Fibroblast of peridontal ligament (primary cell): ENCODE measurements at regions not wholly inside any gene's neighbourhood (a gene's known extent, or its start where the extent isn't known, plus 50 kb on each side); places are given as distances from the start of the nearest gene placed in this dataset.

Experiments
- DNase-seq: peaks from one replicate; pipeline ENCODE4 v3.0.0-alpha.2; 2010; ENCODE audit errors: extremely low read depth

DNA sequence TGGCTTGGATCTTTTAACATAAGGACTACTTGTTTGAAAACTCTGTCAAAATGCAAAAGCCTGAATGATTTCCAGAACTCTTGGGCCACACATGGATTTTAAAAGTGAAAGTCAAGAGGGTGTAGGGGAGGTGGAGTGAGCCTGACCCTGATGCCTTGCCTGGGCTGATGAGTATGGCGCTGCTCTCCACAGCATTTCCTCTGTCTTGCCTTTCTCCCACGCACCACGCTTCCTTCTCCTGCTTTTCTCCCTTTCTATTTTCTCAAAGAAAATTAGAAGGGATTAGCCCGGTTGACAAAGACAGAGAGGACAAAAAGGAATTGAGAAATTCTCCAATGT lies 207.0 kb upstream of the CCDC68 start:
- DNase-seq, result no peak

DNA sequence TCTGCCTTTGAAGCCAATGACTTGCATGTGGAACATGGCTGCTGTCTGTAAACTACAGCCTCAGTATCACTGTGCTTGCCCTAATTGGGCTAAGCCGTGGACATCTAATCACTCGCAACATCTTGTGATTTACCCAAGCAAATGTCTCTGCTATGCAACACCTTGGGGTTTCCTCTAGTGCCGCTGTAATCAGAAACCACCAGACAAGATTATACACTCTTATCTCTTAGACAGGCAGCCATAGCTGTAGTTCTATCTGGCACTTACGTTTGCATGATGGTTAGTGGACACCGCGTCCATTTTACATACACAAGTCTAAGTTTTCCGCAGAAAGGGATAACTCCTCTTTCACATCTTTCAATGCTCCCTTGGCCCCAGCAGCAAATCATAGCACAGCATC lies 204.3 kb upstream of the CCDC68 start:
- DNase-seq, result no peak

DNA sequence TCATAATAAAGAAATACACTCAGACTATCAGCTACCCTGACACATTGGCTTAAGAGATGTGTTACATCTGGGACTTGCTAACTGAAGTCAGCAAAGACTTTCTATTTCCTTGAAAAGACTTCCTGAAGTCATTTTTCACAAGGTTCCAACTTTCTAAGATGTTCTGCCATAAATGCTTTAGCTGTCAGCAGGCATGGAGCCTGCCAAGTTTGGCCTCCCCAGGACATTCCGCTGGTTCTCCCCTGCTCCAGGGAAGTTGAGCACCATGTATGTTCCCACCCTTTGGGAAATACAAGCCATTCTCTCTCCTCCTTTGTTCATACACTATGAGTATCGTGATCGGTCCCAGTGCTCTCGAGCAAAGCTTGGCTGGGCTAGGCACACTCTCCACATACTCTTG lies 202.7 kb upstream of the CCDC68 start:
- DNase-seq, result no peak

DNA sequence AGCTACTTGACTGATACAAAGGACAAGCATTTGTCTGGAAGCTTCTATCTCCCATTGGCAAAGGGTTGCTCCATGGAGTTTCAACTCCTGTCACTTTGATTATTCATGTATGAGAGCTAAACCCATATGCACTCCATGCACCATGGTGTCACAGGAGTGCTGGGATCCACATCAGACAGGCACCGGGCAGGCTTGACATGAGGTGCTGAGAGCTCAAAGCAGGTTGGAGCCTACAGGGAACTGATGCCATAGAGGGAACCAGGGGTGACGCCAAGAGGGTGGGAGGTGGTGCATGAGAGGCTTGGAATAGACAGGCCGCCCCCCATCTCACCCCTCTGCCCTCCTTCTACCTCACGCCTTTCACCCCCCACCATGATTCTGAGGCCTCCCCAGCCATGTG lies 199.8 kb upstream of the CCDC68 start:
- DNase-seq, result no peak

DNA sequence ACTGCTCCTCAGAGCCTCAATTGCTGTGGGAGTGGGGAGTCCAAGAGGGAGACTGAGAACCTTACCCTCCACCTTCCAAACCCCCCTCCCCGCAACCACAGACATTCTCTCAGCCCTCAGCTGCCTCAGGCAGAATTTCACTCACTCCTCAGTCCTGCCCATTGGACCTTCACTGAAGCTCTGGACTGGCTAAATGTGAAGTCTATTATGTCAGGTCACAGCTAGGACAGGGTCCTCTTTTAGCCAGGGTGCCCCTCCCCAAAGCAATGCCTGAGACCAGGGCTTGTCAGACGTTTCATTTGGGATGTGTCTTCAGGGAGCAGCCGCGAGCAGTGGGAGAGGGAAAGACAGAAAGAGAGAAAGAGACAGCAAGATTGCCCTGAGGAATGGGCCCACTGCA lies 199.3 kb upstream of the CCDC68 start:
- DNase-seq, result no peak

DNA sequence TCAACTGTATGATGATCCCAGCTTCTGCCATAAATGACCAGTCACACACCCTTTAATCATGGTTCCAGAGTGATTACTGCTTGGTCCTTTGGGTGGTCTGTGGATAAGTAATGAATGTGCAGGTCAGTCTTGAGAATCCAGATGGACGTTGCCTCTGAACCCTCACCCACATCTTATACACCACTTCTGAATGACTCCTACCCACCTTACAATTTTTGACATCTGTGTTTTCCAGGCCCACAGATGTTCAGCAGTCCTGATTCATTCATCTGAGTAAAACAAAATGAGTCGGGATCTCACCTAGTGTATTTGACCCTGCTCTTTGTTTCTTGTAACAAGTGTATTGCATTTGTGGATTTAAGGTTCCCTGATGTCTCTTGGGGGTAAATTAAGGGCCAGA lies 194.1 kb upstream of the CCDC68 start:
- no peak for DNase-seq

DNA sequence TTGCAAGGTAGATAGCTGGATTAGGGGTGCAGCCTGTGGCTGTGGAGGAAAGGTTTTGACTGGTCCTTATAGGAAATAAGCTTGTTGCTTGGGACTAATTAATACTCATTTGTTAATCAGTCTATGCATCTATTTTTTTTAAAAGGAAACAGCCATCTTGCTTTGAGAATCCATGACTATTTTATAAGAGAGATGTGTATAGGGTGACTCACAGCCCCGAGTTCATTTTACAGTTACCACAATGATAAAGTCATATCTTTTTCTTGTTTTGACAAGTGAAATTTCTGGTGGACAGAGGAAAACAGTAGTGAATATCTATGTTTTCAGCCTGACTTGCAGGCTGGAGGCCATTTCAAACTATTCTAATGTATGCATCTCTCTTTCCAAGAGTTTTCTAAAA lies 193.5 kb upstream of the CCDC68 start:
- DNase-seq, result no peak

DNA sequence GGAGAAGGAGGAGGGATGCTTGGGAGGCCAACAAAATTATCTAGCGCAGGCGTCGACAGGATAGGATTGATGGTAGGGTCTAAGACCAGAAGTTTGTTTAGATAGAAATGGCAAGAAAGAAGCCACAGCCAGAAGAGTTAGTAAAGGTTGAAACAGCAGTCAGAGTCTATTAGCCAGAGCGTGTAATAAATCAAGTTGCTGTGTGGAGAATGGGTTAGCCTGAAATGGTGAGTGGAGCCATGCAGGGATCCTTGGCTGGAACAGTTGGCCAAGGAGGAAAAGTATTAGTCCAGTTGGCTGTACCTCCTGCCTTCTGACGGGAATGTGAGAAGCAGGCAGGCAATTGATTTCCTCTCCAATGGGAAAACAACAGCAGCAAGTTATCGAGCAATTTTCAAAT lies 190.7 kb upstream of the CCDC68 start:
- no peak for DNase-seq

DNA sequence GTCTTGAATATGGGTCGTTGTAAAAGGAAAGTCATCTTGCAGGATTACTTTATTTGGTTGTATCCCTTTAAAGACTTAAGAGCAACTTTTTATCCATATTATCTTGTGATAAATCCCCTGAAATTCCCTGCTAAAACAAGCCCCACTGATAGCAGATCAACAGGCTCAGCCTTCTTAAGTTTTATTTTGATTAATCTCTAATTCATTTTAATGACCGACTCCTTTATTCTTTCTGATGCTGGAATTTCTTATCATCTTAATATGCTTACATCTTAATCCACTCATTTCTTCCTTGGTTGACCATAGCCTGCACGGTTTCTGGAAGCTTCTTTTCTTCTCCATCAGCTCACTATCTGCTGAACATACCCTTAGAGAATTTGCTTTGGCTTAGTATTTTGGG lies 188.5 kb upstream of the CCDC68 start:
- DNase-seq, result no peak

DNA sequence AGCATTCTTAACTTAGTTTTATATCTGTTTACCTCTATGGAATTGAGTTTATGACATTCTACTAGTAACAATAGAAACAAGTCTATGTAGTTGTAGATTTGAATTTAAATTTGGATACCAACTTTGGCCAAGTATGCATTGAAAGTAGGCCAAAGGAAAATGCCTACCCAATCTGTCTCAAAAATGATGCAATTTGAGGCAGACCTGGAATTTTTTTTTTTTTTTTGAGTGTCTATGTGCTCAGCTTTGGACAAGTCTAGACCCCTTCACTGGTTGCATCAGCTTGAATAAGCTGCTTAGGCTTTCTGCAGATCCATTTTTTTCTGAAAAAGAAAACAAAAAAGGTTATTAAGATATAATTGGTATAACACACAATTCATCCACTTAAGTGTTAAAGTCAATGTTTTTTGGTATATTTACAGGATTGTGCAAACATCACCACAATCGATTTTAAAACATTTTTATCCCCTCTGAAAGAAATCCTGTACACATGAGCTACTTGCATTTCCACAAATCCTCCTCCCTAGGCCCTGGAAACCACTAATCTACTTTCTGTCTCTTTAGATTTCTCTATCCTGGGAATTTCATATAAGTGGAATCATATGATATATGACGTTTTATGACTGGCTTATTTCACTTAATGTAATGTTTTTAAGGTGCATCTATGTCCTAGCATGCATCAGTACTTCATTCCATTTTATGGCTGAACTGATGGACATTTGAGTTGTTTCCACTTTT lies 185.1 kb upstream of the CCDC68 start:
- no peak for DNase-seq

DNA sequence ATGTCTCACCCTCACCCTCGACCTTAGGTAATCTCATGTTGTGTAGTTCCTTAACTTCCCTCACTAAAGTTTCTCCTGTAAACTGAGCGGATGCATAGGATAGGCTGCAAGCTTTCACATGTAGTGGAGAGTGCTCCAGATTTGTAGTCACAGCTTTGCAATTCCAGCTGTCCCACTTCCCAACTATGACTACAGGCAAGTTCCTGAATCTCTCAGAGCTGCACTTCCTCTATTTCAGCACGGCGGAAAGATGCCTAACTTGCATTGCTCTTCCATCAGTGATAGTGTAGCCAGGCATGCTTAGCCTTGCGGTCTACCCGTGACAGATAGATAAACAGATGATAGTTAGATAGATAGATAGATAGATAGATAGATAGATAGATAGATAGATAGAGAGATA lies 183.1 kb upstream of the CCDC68 start:
- DNase-seq, result no peak

DNA sequence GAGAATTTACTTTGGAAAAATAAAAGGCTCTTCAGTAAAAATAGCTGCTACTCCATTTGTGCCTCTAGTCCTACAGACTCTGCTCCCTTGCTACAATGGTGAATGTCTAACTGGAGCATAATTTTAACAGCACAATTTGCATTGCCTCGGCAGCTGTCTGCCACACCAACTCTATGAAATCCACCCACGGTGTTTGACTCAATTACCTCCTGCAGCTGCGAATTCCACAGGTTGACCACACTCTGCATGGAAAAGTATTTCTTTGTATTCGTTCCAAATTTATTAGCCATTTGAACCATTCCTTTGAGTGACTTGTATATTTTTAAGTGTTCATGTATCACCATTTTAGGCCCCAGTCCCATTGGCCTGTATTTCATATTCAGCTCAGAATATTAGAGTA lies 182.1 kb upstream of the CCDC68 start:
- DNase-seq, result no peak

DNA sequence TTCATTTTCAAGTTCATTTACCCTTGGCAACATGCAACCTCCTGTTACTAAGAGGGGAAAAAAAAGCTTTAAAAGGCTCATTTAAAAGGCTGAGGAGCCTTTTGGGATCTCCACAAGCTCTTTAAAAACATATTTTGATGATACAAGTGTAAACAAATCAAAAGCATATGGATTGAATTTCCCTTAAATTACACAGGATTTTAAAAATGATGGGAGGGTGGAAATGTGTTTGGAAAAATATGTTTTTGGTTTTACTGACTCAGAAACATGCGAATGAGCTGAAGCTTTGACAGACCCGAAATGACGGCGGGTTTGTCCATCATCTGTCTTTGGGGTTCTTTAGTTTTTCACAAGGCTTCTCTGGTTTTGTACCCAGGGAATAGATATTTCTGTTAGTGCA lies 180.6 kb upstream of the CCDC68 start:
- DNase-seq, result no peak

DNA sequence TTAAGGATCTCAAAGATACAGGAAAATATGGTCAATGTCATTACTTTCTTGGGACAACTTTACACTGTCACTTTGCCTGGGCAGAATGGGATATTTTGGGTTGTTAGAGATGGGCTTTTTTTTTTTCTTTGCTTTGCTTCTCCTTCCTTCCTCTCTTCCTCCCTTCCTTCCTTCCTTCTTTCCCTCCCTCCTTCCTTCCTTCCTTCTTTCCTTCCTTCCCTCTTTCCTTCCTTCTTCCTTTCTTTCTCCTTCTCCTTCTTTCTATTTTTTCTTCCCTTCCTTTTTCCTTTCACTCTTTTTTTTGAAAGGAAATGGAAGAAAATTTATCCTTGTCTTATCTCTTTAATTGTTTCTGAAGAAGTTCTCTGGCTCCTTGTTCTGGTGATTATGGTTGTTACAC lies 180.0 kb upstream of the CCDC68 start:
- no peak for DNase-seq

DNA sequence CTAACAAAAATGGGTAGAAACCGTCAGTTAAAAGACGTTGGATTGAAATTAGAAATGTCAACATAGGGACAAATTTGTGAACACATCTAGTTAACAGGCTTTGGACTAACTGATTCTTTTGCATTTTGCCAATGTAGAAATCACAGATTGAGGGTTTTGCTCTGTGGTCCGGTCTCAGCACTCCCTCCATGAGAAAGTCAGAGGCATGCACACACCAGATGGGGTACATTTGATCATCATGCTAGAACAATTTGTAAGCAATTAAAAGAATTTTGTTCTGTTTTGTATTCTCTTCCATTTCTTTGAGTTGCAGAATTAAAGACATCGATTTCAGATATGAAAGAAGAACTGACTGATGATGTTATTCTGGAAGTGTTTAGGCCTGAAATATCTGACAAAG lies 179.1 kb upstream of the CCDC68 start:
- DNase-seq, result no peak

DNA sequence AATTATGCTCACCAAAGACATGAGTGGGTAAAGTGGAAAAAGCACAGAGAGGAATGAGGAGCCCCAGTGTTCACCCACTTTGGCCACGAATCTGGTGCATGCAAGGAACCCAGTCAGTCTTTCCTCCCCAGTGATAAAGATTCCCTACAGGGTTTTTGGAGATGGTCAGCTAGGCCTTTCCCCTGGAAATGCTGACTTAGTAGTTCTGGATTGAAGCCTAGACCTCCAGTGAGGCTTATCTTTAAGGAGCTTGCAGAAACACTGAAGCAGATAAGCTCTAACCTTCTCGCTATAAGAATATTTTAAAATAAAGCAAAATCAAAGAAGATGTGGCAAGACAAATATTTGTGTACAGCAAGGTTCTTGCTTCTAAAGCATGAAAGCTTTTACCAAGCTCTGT lies 178.3 kb upstream of the CCDC68 start:
- DNase-seq, result no peak

DNA sequence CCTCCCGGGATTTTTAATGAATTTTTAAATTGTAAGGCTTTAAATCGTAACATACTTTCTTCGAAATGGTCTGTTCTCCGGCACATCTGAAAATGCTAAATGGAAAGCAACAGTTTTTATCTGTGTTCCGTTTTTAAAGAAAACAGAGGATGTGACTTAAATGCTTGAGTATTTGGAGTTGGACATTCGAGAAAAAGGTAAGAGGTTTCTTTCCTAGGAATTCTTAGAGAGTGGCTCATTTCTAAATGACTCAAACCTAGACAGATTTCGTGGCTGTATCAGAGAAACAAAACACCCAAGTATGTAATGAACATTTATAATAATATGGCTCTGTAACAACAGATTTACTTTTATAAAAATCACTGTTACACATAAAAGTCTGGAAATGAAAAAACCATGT lies 177.6 kb upstream of the CCDC68 start:
- DNase-seq, result no peak

DNA sequence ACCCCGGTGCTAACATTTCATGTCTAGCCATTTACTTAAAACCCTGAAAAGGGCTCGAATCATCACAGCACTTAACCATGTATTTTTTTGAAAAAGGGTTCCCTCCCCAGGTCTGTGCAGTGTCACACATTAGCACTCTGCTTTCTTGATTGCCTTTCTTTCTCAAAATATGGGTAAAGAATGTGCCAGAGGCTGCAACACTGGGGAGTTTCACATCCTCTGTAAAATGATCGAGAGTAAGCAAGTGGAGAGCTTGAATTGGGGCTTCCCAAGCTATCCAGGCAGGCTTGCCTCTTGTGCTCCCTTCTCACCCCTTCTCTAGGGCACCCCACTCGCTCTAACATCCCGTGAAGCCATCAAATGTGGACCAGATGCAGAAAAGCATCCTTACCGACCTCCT lies 177.0 kb upstream of the CCDC68 start:
- DNase-seq, result no peak

DNA sequence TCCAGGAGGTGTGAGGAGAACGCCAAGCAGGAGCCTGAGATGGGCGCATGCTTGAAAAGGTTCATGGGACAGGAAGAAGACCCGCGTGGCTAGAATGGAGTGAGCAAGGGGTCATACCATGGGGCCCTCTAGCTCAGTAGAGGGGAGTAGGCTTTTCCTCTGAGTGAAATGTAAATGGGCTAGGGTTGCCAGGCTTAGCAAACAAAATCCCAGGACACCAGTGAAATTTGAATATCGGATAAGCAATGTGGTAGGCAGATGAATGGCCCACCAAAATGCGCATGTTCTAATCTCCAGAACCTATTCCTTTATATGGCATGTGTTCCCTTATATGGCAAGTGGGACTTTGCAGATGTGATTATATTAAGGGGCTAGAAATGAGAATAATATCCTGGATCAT lies 174.1 kb upstream of the CCDC68 start:
- no peak for DNase-seq

DNA sequence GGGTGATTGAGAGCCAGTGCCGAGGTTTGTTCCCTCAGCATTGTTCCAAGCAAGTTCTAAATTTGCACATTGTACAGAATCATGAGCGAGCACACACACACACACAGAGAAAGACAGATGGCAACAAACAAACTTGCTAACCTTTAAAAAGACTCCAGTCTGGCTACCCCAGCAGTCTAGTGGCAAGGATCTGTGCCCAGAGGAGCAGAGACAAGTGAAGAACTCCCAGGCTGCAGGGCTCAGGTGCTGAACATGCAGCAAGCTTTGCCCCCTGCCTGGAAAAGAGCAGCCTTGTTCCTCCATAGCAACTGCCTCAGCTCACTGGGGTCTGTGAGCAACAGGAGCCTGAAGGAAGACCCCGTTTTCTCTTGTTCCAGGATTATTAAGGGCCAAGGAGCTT lies 169.2 kb upstream of the CCDC68 start:
- no peak for DNase-seq

DNA sequence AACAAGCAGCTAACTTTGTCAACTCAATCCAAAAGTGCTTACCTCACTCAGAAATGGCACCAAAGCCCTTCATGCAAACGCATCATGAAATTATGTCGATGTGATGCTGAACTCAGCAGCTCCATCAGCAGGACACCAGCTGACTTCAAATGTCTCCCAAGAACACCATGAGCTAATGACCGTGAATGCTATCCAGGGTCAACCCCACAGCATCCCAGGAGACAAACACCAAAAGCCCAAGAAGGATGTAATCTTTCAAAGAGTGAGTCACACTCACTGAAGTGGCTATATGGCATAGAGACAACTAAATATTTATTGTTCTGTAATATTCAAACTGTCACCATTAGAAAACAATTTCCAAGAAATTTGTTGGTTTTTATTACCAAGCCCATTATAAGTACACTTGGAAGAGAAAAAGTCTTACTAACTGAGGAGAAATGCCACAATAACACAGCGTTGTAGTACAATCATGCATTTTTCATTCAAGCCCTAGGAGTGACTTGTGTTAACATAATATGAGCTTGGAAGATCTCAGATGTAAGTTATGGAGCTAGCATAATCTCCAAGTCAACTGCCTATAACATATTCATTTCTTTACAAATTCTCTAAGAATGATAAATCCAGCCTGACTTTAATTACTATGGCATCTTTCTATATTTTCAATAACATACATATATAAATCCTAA lies 165.0 kb upstream of the CCDC68 start:
- DNase-seq, result no peak

DNA sequence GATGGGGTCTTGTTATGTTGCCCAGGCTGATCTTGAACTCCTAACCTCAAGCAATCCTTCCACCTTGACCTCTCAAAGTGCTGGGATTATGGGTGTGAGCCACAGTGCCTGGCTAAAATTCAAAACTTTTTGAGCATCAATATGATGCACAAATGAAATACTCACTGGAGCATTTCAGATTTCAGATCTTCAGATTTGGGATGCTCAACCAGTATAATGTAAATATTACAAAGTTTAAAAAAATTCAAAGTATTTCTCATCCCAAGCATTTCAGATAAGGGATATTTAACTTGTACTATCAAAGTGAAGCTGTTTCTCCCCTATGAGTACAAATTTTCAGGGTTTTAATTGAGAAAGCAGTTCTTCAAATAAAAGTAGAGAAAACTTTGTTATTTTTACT lies 164.1 kb upstream of the CCDC68 start:
- no peak for DNase-seq

DNA sequence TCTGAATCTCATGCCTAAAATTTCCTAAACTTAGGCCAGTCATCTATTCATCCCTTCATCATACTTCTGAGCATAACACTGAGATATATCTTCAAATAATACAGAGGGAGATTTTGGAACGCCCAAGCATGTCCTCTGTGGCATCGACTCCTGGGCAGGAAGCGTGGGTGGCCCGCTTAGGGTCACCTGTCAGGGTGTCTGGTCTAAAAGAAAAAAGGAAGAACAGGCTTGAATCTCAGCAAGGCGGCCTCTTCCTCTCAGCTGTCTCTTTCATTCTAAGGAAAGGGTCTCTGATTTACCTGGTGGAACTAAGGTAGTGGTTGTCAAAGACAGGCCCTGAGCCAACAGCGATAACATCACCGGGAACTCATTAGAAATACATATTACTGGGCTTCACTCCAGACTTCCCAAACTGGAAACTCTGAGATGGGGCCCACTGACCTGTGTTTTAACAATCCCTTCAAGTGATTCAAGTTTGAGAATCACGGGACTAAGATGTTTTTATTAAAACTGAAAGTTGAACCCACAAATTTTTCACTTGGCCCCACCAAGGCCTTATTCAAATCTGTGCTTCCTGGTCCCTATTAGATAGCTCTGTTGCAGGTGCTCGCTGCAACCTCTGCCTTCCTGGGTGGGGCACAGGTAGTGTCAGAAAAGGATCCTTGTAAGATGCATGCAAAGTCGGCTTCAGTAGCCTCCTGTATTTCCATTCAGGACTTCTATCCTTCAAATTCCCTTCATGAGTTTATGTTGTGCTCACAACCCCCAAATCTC lies 162.3 kb upstream of the CCDC68 start:
- no peak for DNase-seq
